IMR-90 (cell line): ENCODE measurements at regions not wholly inside any gene's neighbourhood (a gene's known extent, or its start where the extent isn't known, plus 50 kb on each side); places are given as distances from the start of the nearest gene placed in this dataset.

Experiments used
- ATAC-seq: fragments of 200-7000 bp; cut with Tn5 transposase; 2 replicates; pipeline ENCODE4 v1.9.1; 2020; ENCODE audit warnings: low read depth, mild to moderate bottlenecking, moderate library complexity
- BruUV-seq: library from RNA; stranded (reverse); fragments of 400-500 nt; replicated peaks from 2 replicates; lab custom pipeline; 2021; lab: Mats Ljungman, UMichigan
- CTCF ChIA-PET: fragments of 300-600 bp; formaldehyde crosslinking; extraction: SDS; loops from one replicate; lab custom pipeline; 2021; ENCODE audit warnings: antibody characterized with exemption; lab: Yijun Ruan, JAX
- POLR2A ChIA-PET: fragments of 300-600 bp; sonication (Branson Sonifier 250); formaldehyde crosslinking; loops from one replicate; lab custom pipeline; 2022; ENCODE audit warnings: antibody characterized with exemption; ENCODE audit not compliant: unreplicated experiment; lab: Charles Lee
- DNase-seq: peaks from one replicate; pipeline ENCODE4 v3.0.0; 2013
- H2AFZ ChIP-seq: replicated peaks from 2 replicates; pipeline ENCODE3; 2013; ENCODE audit warnings: low read length, mild to moderate bottlenecking; ENCODE audit not compliant: poor library complexity
- H2AK5ac ChIP-seq: 2 replicates; pipeline ENCODE4 v1.6.1; 2013; ENCODE audit warnings: low read depth, low read length, inconsistent platforms
- H2AK9ac ChIP-seq: replicated peaks from 2 replicates; pipeline ENCODE3; 2013; ENCODE audit warnings: mild to moderate bottlenecking, low read depth, low read length, moderate library complexity; ENCODE audit not compliant: poor library complexity
- H2BK120ac ChIP-seq: 2 replicates; pipeline ENCODE4 v1.6.1; 2013; ENCODE audit warnings: low read depth, low read length, inconsistent platforms
- H2BK15ac ChIP-seq: 3 replicates; pipeline ENCODE4 v1.6.1; 2013; ENCODE audit warnings: low read depth, low read length, inconsistent platforms
- H2BK20ac ChIP-seq: 2 replicates; pipeline ENCODE4 v1.6.1; 2013; ENCODE audit warnings: low read depth, mild to moderate bottlenecking, inconsistent platforms, low read length, moderate library complexity
- H2BK5ac ChIP-seq: 2 replicates; pipeline ENCODE4 v1.6.1; 2013; ENCODE audit warnings: mild to moderate bottlenecking, low read depth, low read length, inconsistent platforms; ENCODE audit not compliant: poor library complexity, severe bottlenecking
- H3K14ac ChIP-seq: replicated peaks from 2 replicates; pipeline ENCODE4 v1.6.1; 2013; ENCODE audit warnings: low read depth, low read length, inconsistent platforms
- H3K18ac ChIP-seq: 2 replicates; pipeline ENCODE4 v1.6.1; 2013; ENCODE audit warnings: low read depth, low read length, control low read depth
- H3K23ac ChIP-seq: 2 replicates; pipeline ENCODE4 v1.6.1; 2013; ENCODE audit warnings: low read depth, low read length, inconsistent platforms
- H3K27ac ChIP-seq: 2 replicates; pipeline ENCODE4 v1.5.1; 2013; ENCODE audit warnings: mild to moderate bottlenecking, control low read depth, low read length; ENCODE audit not compliant: insufficient read depth
- H3K27me3 ChIP-seq: 2 replicates; pipeline ENCODE4 v1.6.1; 2013; ENCODE audit warnings: low read length; ENCODE audit not compliant: control insufficient read depth, insufficient read depth
- H3K36me3 ChIP-seq: 2 replicates; pipeline ENCODE4 v1.6.1; 2013; ENCODE audit warnings: low read length, mixed read lengths; ENCODE audit not compliant: control insufficient read depth, insufficient read depth
- H3K4ac ChIP-seq: 2 replicates; pipeline ENCODE4 v1.6.1; 2013; ENCODE audit warnings: low read depth, low read length, inconsistent platforms
- H3K4me1 ChIP-seq: 2 replicates; pipeline ENCODE4 v1.6.1; 2013; ENCODE audit warnings: low read length, mixed read lengths; ENCODE audit not compliant: control insufficient read depth, insufficient read depth
- H3K4me2 ChIP-seq: 2 replicates; pipeline ENCODE4 v1.6.1; 2013; ENCODE audit warnings: low read depth, mild to moderate bottlenecking, control low read depth, low read length, moderate library complexity
- H3K4me3 ChIP-seq: 2 replicates; pipeline ENCODE4 v1.5.1; 2013; ENCODE audit warnings: low read depth, mild to moderate bottlenecking, control low read depth, low read length, moderate library complexity; ENCODE audit not compliant: insufficient read depth
- H3K56ac ChIP-seq: 2 replicates; pipeline ENCODE4 v1.6.1; 2013; ENCODE audit warnings: low read length, inconsistent platforms; ENCODE audit not compliant: insufficient read depth; ENCODE audit errors: extremely low read depth
- H3K79me1 ChIP-seq, 2 experiments: 2 replicates each; pipeline ENCODE4 v1.6.1; 2013; ENCODE audit warnings: low read length in 2 of 2, inconsistent platforms in 1 of 2, low read depth in 1 of 2
- H3K9ac ChIP-seq: 2 replicates; pipeline ENCODE4 v1.6.1; 2013; ENCODE audit warnings: low read depth, low read length, control low read depth
- H3K9me1 ChIP-seq: 2 replicates; pipeline ENCODE4 v1.6.1; 2013; ENCODE audit warnings: low read length, inconsistent platforms; ENCODE audit not compliant: insufficient read depth
- H3K9me3 ChIP-seq: 2 replicates; pipeline ENCODE4 v1.6.1; 2013; ENCODE audit warnings: low read length; ENCODE audit not compliant: control insufficient read depth, insufficient read depth
- H4K20me1 ChIP-seq: 2 replicates; pipeline ENCODE4 v1.6.1; 2013; ENCODE audit warnings: low read length, inconsistent platforms; ENCODE audit not compliant: insufficient read depth
- H4K5ac ChIP-seq: 2 replicates; pipeline ENCODE4 v1.6.1; 2013; ENCODE audit warnings: mild to moderate bottlenecking, low read depth, low read length, control low read depth
- H4K8ac ChIP-seq, 2 experiments: 2 replicates each; pipeline ENCODE4 v1.6.1; 2013; ENCODE audit warnings: low read depth in 2 of 2, low read length in 2 of 2, control low read depth in 1 of 2, inconsistent platforms in 1 of 2
- H4K91ac ChIP-seq: 2 replicates; pipeline ENCODE4 v1.6.1; 2013; ENCODE audit warnings: low read depth, low read length, inconsistent platforms; ENCODE audit not compliant: insufficient read depth
- CHD1 ChIP-seq: IDR thresholded peaks from 2 replicates; pipeline ENCODE4 v1.6.1; 2012; ENCODE audit warnings: low read depth, low read length, improper control_type of control experiment
- MAZ ChIP-seq: IDR thresholded peaks from 2 replicates; pipeline ENCODE4 v1.6.1; 2012; ENCODE audit warnings: low read depth, mild to moderate bottlenecking, low read length, improper control_type of control experiment, moderate library complexity, borderline replicate concordance
- MXI1 ChIP-seq: IDR thresholded peaks from 2 replicates; pipeline ENCODE4 v1.6.1; 2012; ENCODE audit warnings: low read depth, mild to moderate bottlenecking, low read length, moderate library complexity, borderline replicate concordance
- dilution Hi-C: fragments of 300-500 bp; cut with HindIII; formaldehyde crosslinking; loops from one replicate; pipeline ENCODE4 v1.14.3; 2018; ENCODE audit warnings: low sequenced_read_pairs; ENCODE audit not compliant: unreplicated experiment
- in situ Hi-C: fragments of 300-500 bp; cut with MboI; formaldehyde crosslinking; loops from 3 replicates; pipeline ENCODE4 v1.14.3; 2019; ENCODE audit warnings: low sequenced_read_pairs, inconsistent platforms, mixed read lengths
- intact Hi-C: fragments of 100-400 bp; cut with micrococcal nuclease; formaldehyde crosslinking; loops from 2 replicates; pipeline ENCODE4 v1.10.0; 2022

DNA sequence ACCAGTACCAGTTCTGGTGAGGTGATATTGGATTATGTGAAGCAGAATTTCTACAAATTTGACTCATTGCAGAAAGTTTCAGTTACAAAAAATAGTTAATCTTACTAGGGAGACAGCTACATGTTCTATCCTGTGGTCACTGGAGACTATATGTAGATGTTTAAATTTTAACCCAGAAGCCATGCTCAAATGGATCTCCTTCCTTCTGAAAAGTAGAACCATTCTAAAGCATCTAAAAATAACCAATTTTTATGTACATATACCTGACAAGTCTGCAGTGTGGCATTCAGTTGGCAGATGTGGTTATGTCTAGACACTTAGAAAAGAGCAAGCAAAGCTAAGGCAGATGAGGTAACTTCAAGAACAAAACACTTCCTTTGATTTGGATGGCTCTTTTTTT, 65.5 kb upstream of the POU4F3 start:
- H2AK5ac ChIP-seq, result no peak overlapping the region
- no peak overlapping the region for H3K9ac ChIP-seq
- H4K20me1 ChIP-seq, result no peaks in the 10 kb centered on the region; the same call in 1 of the 2 replicates
- H3K56ac ChIP-seq, result no peak overlapping the region
- no peak overlapping the region for H3K4me3 ChIP-seq
- no TSS peak for BruUV-seq
- no peaks in the 10 kb centered on the region for H3K9me1 ChIP-seq
- H3K14ac ChIP-seq, result no peak overlapping the region
- H3K18ac ChIP-seq, result no peak overlapping the region
- dilution Hi-C loops, result no loop called here
- ChIA-PET CTCF (no interaction called here), POLR2A (no interaction called here)
- TF ChIP-seq CHD1, result no peak
- TF ChIP-seq MXI1, result no peak
- no peak for TF ChIP-seq MAZ
- ATAC-seq (no peak), DNase-seq (no peak)
- no peaks in the 10 kb centered on the region for H3K27me3 ChIP-seq
- no peaks in the 10 kb centered on the region for H3K9me3 ChIP-seq
- H3K4me1 ChIP-seq, result no peaks in the 10 kb centered on the region
- H2BK120ac ChIP-seq, result no peak overlapping the region
- H3K4me2 ChIP-seq, result no peak overlapping the region
- H2AK9ac ChIP-seq, result no peak overlapping the region
- peaks cover 0 to 3% of the 10 kb centered on the region in 2 experiments; a peak in 2 of 4 replicates for H3K79me1 ChIP-seq
- H3K36me3 ChIP-seq, result peaks cover 30% of the 10 kb centered on the region
- H2BK20ac ChIP-seq, result no peak overlapping the region
- no peak overlapping the region for H4K5ac ChIP-seq
- H3K4ac ChIP-seq, result no peak overlapping the region
- no peak overlapping the region for H3K23ac ChIP-seq
- H2BK15ac ChIP-seq, result no peak overlapping the region
- H2BK5ac ChIP-seq, result no peak overlapping the region
- no peak overlapping the region for H4K8ac ChIP-seq
- H3K27ac ChIP-seq, result no peak overlapping the region
- H4K91ac ChIP-seq, result no peak overlapping the region
- in situ Hi-C loops, result no loop called here
- no peak overlapping the region for H2AFZ ChIP-seq
- intact Hi-C loops, result loop anchor here (5.0 kb wide), 1 partner anchor 116 kb away; no protein-coding TSS in a partner anchor
